Chondrocyte (in vitro differentiated cells): ENCODE measurements at regions not wholly inside any gene's neighbourhood (a gene's known extent, or its start where the extent isn't known, plus 50 kb on each side); places are given as distances from the start of the nearest gene placed in this dataset.
"Not testable (repeated sequence)": the region's sequence is repeated elsewhere in the genome, so short reads cannot be mapped to it uniquely, and the experiment has no call there.

Experiments
- DNase-seq: peaks from one replicate; pipeline ENCODE4 v3.0.0; 2021; ENCODE audit warnings: mixed read lengths, low spot score
- H3K27ac Mint-ChIP-seq: one replicate; pipeline ENCODE4 v1.8.0; 2021; ENCODE audit warnings: mild to moderate bottlenecking, moderate library complexity, mixed read lengths; ENCODE audit not compliant: unreplicated experiment
- H3K27me3 Mint-ChIP-seq: 2 replicates; pipeline ENCODE4 v1.8.0; 2021; ENCODE audit warnings: low read depth, mixed read lengths
- H3K36me3 Mint-ChIP-seq: 2 replicates; pipeline ENCODE4 v1.8.0; 2021; ENCODE audit warnings: low read depth, mixed read lengths
- H3K4me1 Mint-ChIP-seq: 2 replicates; pipeline ENCODE4 v1.8.0; 2021; ENCODE audit warnings: low read depth, mild to moderate bottlenecking, mixed read lengths
- H3K4me3 Mint-ChIP-seq: one replicate; pipeline ENCODE4 v1.8.0; 2021; ENCODE audit warnings: mild to moderate bottlenecking, moderate library complexity, mixed read lengths; ENCODE audit not compliant: unreplicated experiment
- H3K9me3 Mint-ChIP-seq: 2 replicates; pipeline ENCODE4 v1.8.0; 2021; ENCODE audit warnings: low read depth, mixed read lengths
- CTCF ChIP-seq: fragments of 200-600 bp; sonication (generic); IDR thresholded peaks from 2 replicates; pipeline ENCODE4 v1.5.0; 2021; ENCODE audit warnings: antibody characterized with exemption, mild to moderate bottlenecking, moderate library complexity

GRCh38 chr6:167689278-167689677 lies 137.4 kb upstream of the AFDN start:
- no peak overlapping the region for H3K27ac Mint-ChIP-seq
- DNase-seq = no peak
- no peaks in the 10 kb centered on the region for H3K9me3 Mint-ChIP-seq
- H3K27me3 Mint-ChIP-seq = peaks cover 27% of the 10 kb centered on the region
- no peak overlapping the region for H3K4me3 Mint-ChIP-seq
- TF ChIP-seq CTCF = no peak
- no peaks in the 10 kb centered on the region for H3K36me3 Mint-ChIP-seq
- H3K4me1 Mint-ChIP-seq = peaks cover 7% of the 10 kb centered on the region

- H3K27ac Mint-ChIP-seq = no peak overlapping the region
- no peaks in the 10 kb centered on the region for H3K36me3 Mint-ChIP-seq
- peaks cover 3% of the 10 kb centered on the region for H3K4me1 Mint-ChIP-seq
- H3K9me3 Mint-ChIP-seq = no peaks in the 10 kb centered on the region
- peak; percentile 59 for DNase-seq
- peaks cover 25% of the 10 kb centered on the region for H3K27me3 Mint-ChIP-seq
- TF ChIP-seq CTCF = no peak
- no peak overlapping the region for H3K4me3 Mint-ChIP-seq
Observed at GRCh38 chr6:167689751-167690150, 137.0 kb upstream of the AFDN start.

- not testable (repeated sequence) for H3K4me1 Mint-ChIP-seq, H3K36me3 Mint-ChIP-seq, H3K27ac Mint-ChIP-seq, H3K4me3 Mint-ChIP-seq, H3K9me3 Mint-ChIP-seq
- DNase-seq = peak; percentile 32
- peaks cover 19% of the 10 kb centered on the region for H3K27me3 Mint-ChIP-seq
Observed at GRCh38 chr6:167690167-167690922, 136.4 kb upstream of the AFDN start.

- no peak for TF ChIP-seq CTCF
Observed at GRCh38 chr6:167690931-167691330, 135.8 kb upstream of the AFDN start.

GRCh38 chr6:167691533-167692312 lies 135.0 kb upstream of the AFDN start:
- Mint-ChIP-seq H3K4me3 (no peak overlapping the region), H3K9me3 (no peaks in the 10 kb centered on the region), H3K36me3 (no peaks in the 10 kb centered on the region), H3K27ac (no peak overlapping the region), H3K27me3 (peaks cover 18% of the 10 kb centered on the region), H3K4me1 (no peaks in the 10 kb centered on the region)
- no peak for TF ChIP-seq CTCF
- peak; percentile 49 for DNase-seq

More at GRCh38 chr6:167690931-167691330, 135.8 kb upstream of the AFDN start:
- H3K27me3 Mint-ChIP-seq = peaks cover 19% of the 10 kb centered on the region
- no peaks in the 10 kb centered on the region for H3K9me3 Mint-ChIP-seq
- no peak overlapping the region for H3K4me3 Mint-ChIP-seq
- no peaks in the 10 kb centered on the region for H3K36me3 Mint-ChIP-seq
- no peaks in the 10 kb centered on the region for H3K4me1 Mint-ChIP-seq
- DNase-seq = no peak
- no peak overlapping the region for H3K27ac Mint-ChIP-seq

- not testable (repeated sequence) for H3K27ac Mint-ChIP-seq, H3K9me3 Mint-ChIP-seq, H3K27me3 Mint-ChIP-seq, H3K4me1 Mint-ChIP-seq, H3K4me3 Mint-ChIP-seq, H3K36me3 Mint-ChIP-seq, DNase-seq
Observed at GRCh38 chr6:167693478-167693877, 133.2 kb upstream of the AFDN start.
